Neural cell (in vitro differentiated cells): ENCODE measurements at regions not wholly inside any gene's neighbourhood (a gene's known extent, or its start where the extent isn't known, plus 50 kb on each side); places are given as distances from the start of the nearest gene placed in this dataset.

Experiments used
- H2AFZ ChIP-seq: fragments of 200-600, 300-800 bp; sonication (generic), shearing (Covaris generic); 2 replicates; pipeline ENCODE4 v1.6.0; 2014; ENCODE audit warnings: low read depth, mild to moderate bottlenecking, antibody characterized with exemption, low read length, moderate library complexity
- H3F3A ChIP-seq: fragments of 200-600 bp; shearing (Covaris generic); 2 replicates; pipeline ENCODE4 v1.6.1; 2016; ENCODE audit warnings: mild to moderate bottlenecking, moderate library complexity, mixed read lengths, antibody characterized with exemption, low read length; ENCODE audit not compliant: insufficient read depth, poor library complexity, severe bottlenecking
- H3K27ac ChIP-seq: fragments of 200-600, 300-800 bp; sonication (generic), shearing (Covaris generic); 2 replicates; pipeline ENCODE4 v1.5.1; 2014; ENCODE audit warnings: mild to moderate bottlenecking, low read length, moderate library complexity
- H3K27me3 ChIP-seq: fragments of 300-800, 200-600 bp; sonication (generic), shearing (Covaris generic); 2 replicates; pipeline ENCODE4 v1.6.0; 2014; ENCODE audit warnings: mild to moderate bottlenecking, low read depth, low read length, moderate library complexity; ENCODE audit not compliant: insufficient read depth
- H3K36me3 ChIP-seq: fragments of 300-800, 200-600 bp; sonication (generic), shearing (Covaris generic); 2 replicates; pipeline ENCODE4 v1.5.1; 2014; ENCODE audit warnings: mild to moderate bottlenecking, antibody characterized with exemption, low read length, moderate library complexity; ENCODE audit not compliant: insufficient read depth
- H3K4me2 ChIP-seq: fragments of 300-800, 200-600 bp; sonication (generic), shearing (Covaris generic); 2 replicates; pipeline ENCODE4 v1.6.0; 2014; ENCODE audit warnings: mild to moderate bottlenecking, low read length
- H3K4me3 ChIP-seq: fragments of 300-800, 200-600 bp; sonication (generic), shearing (Covaris generic); 2 replicates; pipeline ENCODE4 v1.5.1; 2014; ENCODE audit warnings: mild to moderate bottlenecking, low read length, moderate library complexity
- H3K79me2 ChIP-seq: fragments of 200-600 bp; shearing (Covaris generic); replicated peaks from 2 replicates; pipeline ENCODE4 v1.6.0; 2014; ENCODE audit warnings: mild to moderate bottlenecking, low read length, moderate library complexity; ENCODE audit not compliant: insufficient read depth
- H3K9ac ChIP-seq: fragments of 300-800, 200-600 bp; sonication (generic), shearing (Covaris generic); 2 replicates; pipeline ENCODE4 v1.6.1; 2016; ENCODE audit warnings: mild to moderate bottlenecking, low read length, mixed read lengths
- H3K9me2 ChIP-seq: fragments of 200-600 bp; shearing (Covaris generic); 2 replicates; pipeline ENCODE4 v1.6.1; 2016; ENCODE audit warnings: mild to moderate bottlenecking, low read length, mixed read lengths; ENCODE audit not compliant: insufficient read depth
- H3K9me3 ChIP-seq: fragments of 200-600, 300-800 bp; sonication (generic), shearing (Covaris generic); 2 replicates; pipeline ENCODE4 v1.6.1; 2016; ENCODE audit warnings: mild to moderate bottlenecking, mixed run types, low read length, moderate library complexity, mixed read lengths
- H4K20me1 ChIP-seq: fragments of 200-600 bp; shearing (Covaris generic); 2 replicates; pipeline ENCODE4 v1.6.1; 2016; ENCODE audit warnings: mild to moderate bottlenecking, mixed run types; ENCODE audit not compliant: insufficient read depth
- EP300 ChIP-seq: fragments of 450-650 bp; conservative IDR thresholded peaks from 2 replicates; pipeline ENCODE4 v1.6.1; 2014; ENCODE audit warnings: antibody characterized with exemption, mild to moderate bottlenecking, moderate library complexity; ENCODE audit not compliant: poor library complexity, severe bottlenecking
- EZH2 ChIP-seq: fragments of 200-600, 300-800 bp; shearing (Covaris generic), sonication (generic); IDR thresholded peaks from 2 replicates; pipeline ENCODE4 v1.6.1; 2014; ENCODE audit warnings: antibody characterized with exemption, low read length, borderline replicate concordance, mild to moderate bottlenecking; ENCODE audit not compliant: insufficient read depth, poor library complexity, severe bottlenecking
- MXI1 ChIP-seq: fragments of 450-650 bp; conservative IDR thresholded peaks from 2 replicates; pipeline ENCODE4 v1.6.1; 2014; ENCODE audit warnings: antibody characterized with exemption, mild to moderate bottlenecking; ENCODE audit not compliant: poor library complexity, severe bottlenecking
- POLR2AphosphoS5 ChIP-seq: IDR thresholded peaks from 2 replicates; pipeline ENCODE4 v1.6.1; 2012
- RAD21 ChIP-seq: fragments of 450-650 bp; conservative IDR thresholded peaks from 2 replicates; pipeline ENCODE4 v1.6.1; 2014; ENCODE audit warnings: antibody characterized with exemption, mild to moderate bottlenecking, moderate library complexity
- SMC3 ChIP-seq: fragments of 450-650 bp; conservative IDR thresholded peaks from 2 replicates; pipeline ENCODE4 v1.6.1; 2014; ENCODE audit warnings: antibody characterized with exemption, mild to moderate bottlenecking, moderate library complexity; ENCODE audit not compliant: poor library complexity
- TAF1 ChIP-seq: IDR thresholded peaks from 2 replicates; pipeline ENCODE4 v1.6.1; 2012; ENCODE audit warnings: low read depth
- TF ChIP-seq, protein P1 (sequence below): fragments of 450-650 bp; IDR thresholded peaks from 2 replicates; pipeline ENCODE4 v1.5.1; 2014; ENCODE audit warnings: antibody characterized with exemption, mild to moderate bottlenecking, moderate library complexity; ENCODE audit not compliant: poor library complexity, severe bottlenecking
- TF ChIP-seq, protein P2 (sequence below): IDR thresholded peaks from 2 replicates; pipeline ENCODE4 v1.6.1; 2012; ENCODE audit warnings: borderline replicate concordance

DNA sequence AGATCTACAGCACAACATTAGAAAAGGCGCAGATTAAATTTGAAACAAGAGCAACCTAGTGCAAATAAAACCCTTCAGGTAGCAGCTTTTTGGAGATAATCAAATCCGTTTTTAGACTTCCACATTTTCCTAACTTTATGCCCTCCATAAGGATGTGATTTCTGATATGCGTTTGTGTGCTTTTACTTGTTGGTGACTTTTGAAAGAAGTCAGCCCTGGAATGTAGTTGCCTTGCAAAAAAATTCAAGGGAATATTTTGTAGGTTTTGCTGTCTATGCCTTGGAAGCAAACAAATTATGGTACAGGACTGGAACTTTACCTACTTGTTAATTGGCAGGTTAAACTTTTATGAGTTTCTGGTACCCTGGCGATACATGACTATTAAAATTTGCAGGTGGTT lies 86.7 kb upstream of the HDAC9 start:
- no peak overlapping the region for H3K4me2 ChIP-seq
- no peak overlapping the region for H3K4me3 ChIP-seq
- TF ChIP-seq, protein P1, sequence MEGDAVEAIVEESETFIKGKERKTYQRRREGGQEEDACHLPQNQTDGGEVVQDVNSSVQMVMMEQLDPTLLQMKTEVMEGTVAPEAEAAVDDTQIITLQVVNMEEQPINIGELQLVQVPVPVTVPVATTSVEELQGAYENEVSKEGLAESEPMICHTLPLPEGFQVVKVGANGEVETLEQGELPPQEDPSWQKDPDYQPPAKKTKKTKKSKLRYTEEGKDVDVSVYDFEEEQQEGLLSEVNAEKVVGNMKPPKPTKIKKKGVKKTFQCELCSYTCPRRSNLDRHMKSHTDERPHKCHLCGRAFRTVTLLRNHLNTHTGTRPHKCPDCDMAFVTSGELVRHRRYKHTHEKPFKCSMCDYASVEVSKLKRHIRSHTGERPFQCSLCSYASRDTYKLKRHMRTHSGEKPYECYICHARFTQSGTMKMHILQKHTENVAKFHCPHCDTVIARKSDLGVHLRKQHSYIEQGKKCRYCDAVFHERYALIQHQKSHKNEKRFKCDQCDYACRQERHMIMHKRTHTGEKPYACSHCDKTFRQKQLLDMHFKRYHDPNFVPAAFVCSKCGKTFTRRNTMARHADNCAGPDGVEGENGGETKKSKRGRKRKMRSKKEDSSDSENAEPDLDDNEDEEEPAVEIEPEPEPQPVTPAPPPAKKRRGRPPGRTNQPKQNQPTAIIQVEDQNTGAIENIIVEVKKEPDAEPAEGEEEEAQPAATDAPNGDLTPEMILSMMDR: no peak
- TF ChIP-seq TAF1 (no peak), POLR2AphosphoS5 (no peak), RAD21 (no peak), MXI1 (no peak), EZH2 (no peak), EP300 (no peak), SMC3 (no peak)
- TF ChIP-seq, protein P2, sequence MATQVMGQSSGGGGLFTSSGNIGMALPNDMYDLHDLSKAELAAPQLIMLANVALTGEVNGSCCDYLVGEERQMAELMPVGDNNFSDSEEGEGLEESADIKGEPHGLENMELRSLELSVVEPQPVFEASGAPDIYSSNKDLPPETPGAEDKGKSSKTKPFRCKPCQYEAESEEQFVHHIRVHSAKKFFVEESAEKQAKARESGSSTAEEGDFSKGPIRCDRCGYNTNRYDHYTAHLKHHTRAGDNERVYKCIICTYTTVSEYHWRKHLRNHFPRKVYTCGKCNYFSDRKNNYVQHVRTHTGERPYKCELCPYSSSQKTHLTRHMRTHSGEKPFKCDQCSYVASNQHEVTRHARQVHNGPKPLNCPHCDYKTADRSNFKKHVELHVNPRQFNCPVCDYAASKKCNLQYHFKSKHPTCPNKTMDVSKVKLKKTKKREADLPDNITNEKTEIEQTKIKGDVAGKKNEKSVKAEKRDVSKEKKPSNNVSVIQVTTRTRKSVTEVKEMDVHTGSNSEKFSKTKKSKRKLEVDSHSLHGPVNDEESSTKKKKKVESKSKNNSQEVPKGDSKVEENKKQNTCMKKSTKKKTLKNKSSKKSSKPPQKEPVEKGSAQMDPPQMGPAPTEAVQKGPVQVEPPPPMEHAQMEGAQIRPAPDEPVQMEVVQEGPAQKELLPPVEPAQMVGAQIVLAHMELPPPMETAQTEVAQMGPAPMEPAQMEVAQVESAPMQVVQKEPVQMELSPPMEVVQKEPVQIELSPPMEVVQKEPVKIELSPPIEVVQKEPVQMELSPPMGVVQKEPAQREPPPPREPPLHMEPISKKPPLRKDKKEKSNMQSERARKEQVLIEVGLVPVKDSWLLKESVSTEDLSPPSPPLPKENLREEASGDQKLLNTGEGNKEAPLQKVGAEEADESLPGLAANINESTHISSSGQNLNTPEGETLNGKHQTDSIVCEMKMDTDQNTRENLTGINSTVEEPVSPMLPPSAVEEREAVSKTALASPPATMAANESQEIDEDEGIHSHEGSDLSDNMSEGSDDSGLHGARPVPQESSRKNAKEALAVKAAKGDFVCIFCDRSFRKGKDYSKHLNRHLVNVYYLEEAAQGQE: no peak
- no peak overlapping the region for H2AFZ ChIP-seq
- no peak overlapping the region for H3K9ac ChIP-seq
- H3K9me2 ChIP-seq: no peaks in the 10 kb centered on the region
- H3K79me2 ChIP-seq: no peaks in the 10 kb centered on the region
- no peaks in the 10 kb centered on the region for H3K36me3 ChIP-seq
- no peaks in the 10 kb centered on the region for H3F3A ChIP-seq
- no peak overlapping the region for H3K27ac ChIP-seq
- no peaks in the 10 kb centered on the region for H3K9me3 ChIP-seq
- no peaks in the 10 kb centered on the region for H3K27me3 ChIP-seq
- H4K20me1 ChIP-seq: no peaks in the 10 kb centered on the region

DNA sequence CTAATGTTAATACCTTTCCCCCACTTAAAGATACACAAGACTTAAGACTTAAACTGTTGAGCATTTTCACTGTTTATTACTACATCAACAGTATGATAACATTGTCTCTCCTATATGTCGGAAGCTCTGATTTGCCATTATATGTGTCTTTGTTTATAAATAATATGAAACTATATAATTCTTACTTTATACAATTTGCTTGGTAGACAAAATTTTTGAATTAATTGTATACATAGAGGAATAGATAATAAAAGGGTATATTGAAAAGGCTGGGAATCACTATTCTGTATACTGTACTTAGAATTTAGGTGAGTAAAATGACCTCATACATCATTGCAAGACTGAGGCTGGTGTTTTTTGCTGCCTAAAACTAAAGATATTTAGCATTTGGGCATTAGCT lies 82.1 kb upstream of the HDAC9 start:
- Histone ChIP-seq H3K9ac (no peak overlapping the region), H3K36me3 (no peaks in the 10 kb centered on the region)

More for the DNA sequence above, 82.1 kb upstream of the HDAC9 start:
- H3K9me3 ChIP-seq: no peaks in the 10 kb centered on the region
- no peaks in the 10 kb centered on the region for H3K79me2 ChIP-seq
- no peak overlapping the region for H3K4me2 ChIP-seq
- H4K20me1 ChIP-seq: no peaks in the 10 kb centered on the region
- H3F3A ChIP-seq: no peaks in the 10 kb centered on the region
- no peak overlapping the region for H3K4me3 ChIP-seq
- no peaks in the 10 kb centered on the region for H3K27me3 ChIP-seq
- H2AFZ ChIP-seq: no peak overlapping the region
- H3K27ac ChIP-seq: no peak overlapping the region
- H3K9me2 ChIP-seq: no peaks in the 10 kb centered on the region
- TF ChIP-seq EP300 (no peak), POLR2AphosphoS5 (no peak), SMC3 (no peak), TAF1 (no peak), EZH2 (no peak), MXI1 (no peak), RAD21 (no peak)
- TF ChIP-seq, protein P2: no peak
- TF ChIP-seq, protein P1: no peak
